Breast epithelium (tissue), 3 donors: ENCODE measurements at regions not wholly inside any gene's neighbourhood (a gene's known extent, or its start where the extent isn't known, plus 50 kb on each side); places are given as distances from the start of the nearest gene placed in this dataset.

Experiments
- POLR2AphosphoS5 ChIP-seq, 3 donors: sonication (generic); formaldehyde crosslinking; IDR thresholded peaks; one replicate each; pipeline ENCODE4 v1.6.1; 2017; ENCODE audit warnings: antibody characterized with exemption in 3 of 3
- TF ChIP-seq, protein P1 (sequence below), 3 donors: fragments of 450-650 bp; IDR thresholded peaks; one replicate each; pipeline ENCODE4 v1.5.1; 2016 to 2017; ENCODE audit warnings: antibody characterized with exemption in 3 of 3, mild to moderate bottlenecking in 3 of 3, moderate library complexity in 3 of 3

GRCh38 chr14:83047059-83047830 lies 1513.6 kb upstream of the SEL1L start:
- TF ChIP-seq, protein P1, sequence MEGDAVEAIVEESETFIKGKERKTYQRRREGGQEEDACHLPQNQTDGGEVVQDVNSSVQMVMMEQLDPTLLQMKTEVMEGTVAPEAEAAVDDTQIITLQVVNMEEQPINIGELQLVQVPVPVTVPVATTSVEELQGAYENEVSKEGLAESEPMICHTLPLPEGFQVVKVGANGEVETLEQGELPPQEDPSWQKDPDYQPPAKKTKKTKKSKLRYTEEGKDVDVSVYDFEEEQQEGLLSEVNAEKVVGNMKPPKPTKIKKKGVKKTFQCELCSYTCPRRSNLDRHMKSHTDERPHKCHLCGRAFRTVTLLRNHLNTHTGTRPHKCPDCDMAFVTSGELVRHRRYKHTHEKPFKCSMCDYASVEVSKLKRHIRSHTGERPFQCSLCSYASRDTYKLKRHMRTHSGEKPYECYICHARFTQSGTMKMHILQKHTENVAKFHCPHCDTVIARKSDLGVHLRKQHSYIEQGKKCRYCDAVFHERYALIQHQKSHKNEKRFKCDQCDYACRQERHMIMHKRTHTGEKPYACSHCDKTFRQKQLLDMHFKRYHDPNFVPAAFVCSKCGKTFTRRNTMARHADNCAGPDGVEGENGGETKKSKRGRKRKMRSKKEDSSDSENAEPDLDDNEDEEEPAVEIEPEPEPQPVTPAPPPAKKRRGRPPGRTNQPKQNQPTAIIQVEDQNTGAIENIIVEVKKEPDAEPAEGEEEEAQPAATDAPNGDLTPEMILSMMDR (IDR thresholded peaks at IDR 0.05) = no peak
- TF ChIP-seq POLR2AphosphoS5 (IDR thresholded peaks at IDR 0.05) = no peak
